Medulla oblongata (tissue), 1 donor: ENCODE measurements at regions not wholly inside any gene's neighbourhood (a gene's known extent, or its start where the extent isn't known, plus 50 kb on each side); places are given as distances from the start of the nearest gene placed in this dataset.
"Not testable (repeated sequence)": the region's sequence is repeated elsewhere in the genome, so short reads cannot be mapped to it uniquely, and the experiment has no call there.

ENCODE experiments used
- DNase-seq: peaks from one replicate; pipeline ENCODE4 v3.0.0-alpha.2; 2015; ENCODE audit errors: extremely low spot score

- no peak for DNase-seq
Measured at GRCh38 chr4:181776264-181777054, 466.7 kb upstream of the TENM3 start.

GRCh38 chr4:181777518-181777917 is 465.7 kb upstream of the TENM3 start:
- no peak for DNase-seq

- no peak for DNase-seq
Measured at GRCh38 chr4:181784881-181785280, 458.3 kb upstream of the TENM3 start.

GRCh38 chr4:181792641-181793040 is 450.6 kb upstream of the TENM3 start:
- no peak for DNase-seq

GRCh38 chr4:181793096-181793495 is 450.1 kb upstream of the TENM3 start:
- no peak for DNase-seq

- no peak for DNase-seq
Measured at GRCh38 chr4:181796502-181796901, 446.7 kb upstream of the TENM3 start.

- no peak for DNase-seq
Measured at GRCh38 chr4:181798536-181798935, 444.7 kb upstream of the TENM3 start.

- DNase-seq, result no peak
Measured at GRCh38 chr4:181799561-181800069, 443.6 kb upstream of the TENM3 start.

GRCh38 chr4:181802207-181802606 is 441.0 kb upstream of the TENM3 start:
- DNase-seq, result no peak

- no peak for DNase-seq
Measured at GRCh38 chr4:181807771-181808170, 435.4 kb upstream of the TENM3 start.

GRCh38 chr4:181810711-181811110 is 432.5 kb upstream of the TENM3 start:
- DNase-seq, result no peak

GRCh38 chr4:181811550-181811949 is 431.7 kb upstream of the TENM3 start:
- not testable (repeated sequence) for DNase-seq

GRCh38 chr4:181819946-181820345 is 423.3 kb upstream of the TENM3 start:
- DNase-seq, result no peak

GRCh38 chr4:181820553-181820952 is 422.6 kb upstream of the TENM3 start:
- DNase-seq, result no peak

- DNase-seq, result no peak
Measured at GRCh38 chr4:181821039-181822004, 421.9 kb upstream of the TENM3 start.

- DNase-seq, result no peak
Measured at GRCh38 chr4:181822005-181822375, 421.2 kb upstream of the TENM3 start.

- DNase-seq, result no peak
Measured at GRCh38 chr4:181823183-181823582, 420.0 kb upstream of the TENM3 start.

GRCh38 chr4:181823645-181824044 is 419.6 kb upstream of the TENM3 start:
- no peak for DNase-seq

GRCh38 chr4:181825564-181825963 is 417.6 kb upstream of the TENM3 start:
- no peak for DNase-seq

- DNase-seq, result no peak
Measured at GRCh38 chr4:181827246-181827645, 416.0 kb upstream of the TENM3 start.

GRCh38 chr4:181830404-181831035 is 412.7 kb upstream of the TENM3 start:
- DNase-seq, result peak; percentile 21

GRCh38 chr4:181834071-181834470 is 409.1 kb upstream of the TENM3 start:
- DNase-seq, result no peak
